ENCODE measurements at regions not wholly inside any gene's neighbourhood (a gene's known extent, or its start where the extent isn't known, plus 50 kb on each side); places are given as distances from the start of the nearest gene placed in this dataset.

DNA sequence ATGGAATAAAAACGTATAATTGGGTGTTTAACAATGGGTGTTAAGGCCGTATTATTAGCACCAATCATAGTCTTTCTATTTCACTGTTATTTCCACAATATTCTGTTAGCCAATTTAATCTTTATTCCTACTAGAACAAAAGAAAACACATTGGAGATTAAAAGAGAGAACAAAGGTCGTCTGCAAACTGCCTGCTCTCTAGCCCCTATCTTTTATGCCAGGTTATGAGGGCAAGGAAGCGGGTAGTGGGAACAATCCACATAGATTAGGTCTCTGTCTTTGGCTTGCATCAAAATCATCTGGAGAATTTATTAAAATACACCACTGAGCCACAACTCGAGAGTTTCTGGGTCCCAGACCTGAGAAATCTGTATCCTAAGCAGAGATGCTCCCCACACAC lies 69.4 kb upstream of the DSC1 start:
- ATAC-seq (no peak), DNase-seq (no peak)
- Histone ChIP-seq H3K4me3 (no peak overlapping the region), H3K4me1 (peaks cover 10% of the 10 kb centered on the region), H3K27ac (peak overlapping the region in 2 of 4 donors; percentile 81 to 82), H3K27me3 (peaks cover 0 to 4% of the 10 kb centered on the region in 2 donors), H3K9me3 (no peaks in the 10 kb centered on the region), H3K36me3 (replicated peaks in 1 of 2; ENCODE audit: insufficient read depth in 1 of 2, low read depth in 2 of 2) (no peaks in the 10 kb centered on the region)
- 34 to 36% methylated on average over 5 of the region's 5 CpGs for WGBS, 2 donors
- TF ChIP-seq, protein P1, sequence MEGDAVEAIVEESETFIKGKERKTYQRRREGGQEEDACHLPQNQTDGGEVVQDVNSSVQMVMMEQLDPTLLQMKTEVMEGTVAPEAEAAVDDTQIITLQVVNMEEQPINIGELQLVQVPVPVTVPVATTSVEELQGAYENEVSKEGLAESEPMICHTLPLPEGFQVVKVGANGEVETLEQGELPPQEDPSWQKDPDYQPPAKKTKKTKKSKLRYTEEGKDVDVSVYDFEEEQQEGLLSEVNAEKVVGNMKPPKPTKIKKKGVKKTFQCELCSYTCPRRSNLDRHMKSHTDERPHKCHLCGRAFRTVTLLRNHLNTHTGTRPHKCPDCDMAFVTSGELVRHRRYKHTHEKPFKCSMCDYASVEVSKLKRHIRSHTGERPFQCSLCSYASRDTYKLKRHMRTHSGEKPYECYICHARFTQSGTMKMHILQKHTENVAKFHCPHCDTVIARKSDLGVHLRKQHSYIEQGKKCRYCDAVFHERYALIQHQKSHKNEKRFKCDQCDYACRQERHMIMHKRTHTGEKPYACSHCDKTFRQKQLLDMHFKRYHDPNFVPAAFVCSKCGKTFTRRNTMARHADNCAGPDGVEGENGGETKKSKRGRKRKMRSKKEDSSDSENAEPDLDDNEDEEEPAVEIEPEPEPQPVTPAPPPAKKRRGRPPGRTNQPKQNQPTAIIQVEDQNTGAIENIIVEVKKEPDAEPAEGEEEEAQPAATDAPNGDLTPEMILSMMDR (IDR thresholded peaks at IDR 0.05) = peak in 1 of 7 experiments; percentile 3
- TF ChIP-seq POLR2A (IDR thresholded peaks at IDR 0.05) = no peak
- intact Hi-C loops (cut with DNase I) = no loop called here

DNA sequence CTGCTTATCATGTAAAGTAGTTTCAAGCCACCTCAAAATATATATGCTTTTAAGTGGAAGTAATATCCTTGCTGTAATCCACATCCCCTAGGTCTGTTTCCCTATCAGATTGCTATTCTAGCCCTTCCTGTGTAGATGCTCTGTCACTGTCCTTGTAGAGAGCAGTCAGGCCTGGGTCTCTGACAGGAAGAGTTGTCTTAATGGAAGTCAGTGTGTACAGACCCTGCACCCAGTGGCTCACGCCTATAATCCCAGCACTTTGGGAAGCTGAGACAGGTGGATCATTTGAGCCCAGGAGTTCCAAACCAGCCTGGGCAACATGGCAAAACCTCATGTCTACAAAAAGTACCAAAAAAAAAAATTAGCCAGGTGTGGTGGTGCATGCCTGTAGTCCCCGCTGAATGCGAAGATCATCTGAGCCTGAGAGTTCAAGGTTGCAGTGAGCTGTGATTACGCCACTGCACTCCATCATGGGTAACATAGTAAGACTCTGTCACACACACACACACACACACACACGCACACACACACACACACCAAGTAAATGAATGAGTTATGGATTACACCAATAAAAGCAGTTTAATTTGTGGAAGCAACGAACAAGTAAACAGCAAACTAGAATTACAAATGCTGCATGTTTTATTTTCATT lies 70.2 kb upstream of the DSC1 start:
- peak overlapping the region; percentile 32 to 82 (median 68) for H3K27ac ChIP-seq
- ATAC-seq (no peak), DNase-seq (no peak)
- H3K27me3 ChIP-seq = peaks cover 0 to 4% of the 10 kb centered on the region in 2 donors
- WGBS, 2 donors = 55 to 70% methylated on average over 6 of the region's 6 CpGs
- H3K4me1 ChIP-seq = peaks cover 10% of the 10 kb centered on the region
- H3K9me3 ChIP-seq = no peaks in the 10 kb centered on the region
- TF ChIP-seq POLR2A (IDR thresholded peaks at IDR 0.05) = no peak
- TF ChIP-seq, protein P1 (IDR thresholded peaks at IDR 0.05) = no peak
- intact Hi-C loops (cut with DNase I) = no loop called here
- H3K36me3 ChIP-seq (replicated peaks in 1 of 2; ENCODE audit: insufficient read depth in 1 of 2, low read depth in 2 of 2) = no peaks in the 10 kb centered on the region
- H3K4me3 ChIP-seq = no peak overlapping the region

DNA sequence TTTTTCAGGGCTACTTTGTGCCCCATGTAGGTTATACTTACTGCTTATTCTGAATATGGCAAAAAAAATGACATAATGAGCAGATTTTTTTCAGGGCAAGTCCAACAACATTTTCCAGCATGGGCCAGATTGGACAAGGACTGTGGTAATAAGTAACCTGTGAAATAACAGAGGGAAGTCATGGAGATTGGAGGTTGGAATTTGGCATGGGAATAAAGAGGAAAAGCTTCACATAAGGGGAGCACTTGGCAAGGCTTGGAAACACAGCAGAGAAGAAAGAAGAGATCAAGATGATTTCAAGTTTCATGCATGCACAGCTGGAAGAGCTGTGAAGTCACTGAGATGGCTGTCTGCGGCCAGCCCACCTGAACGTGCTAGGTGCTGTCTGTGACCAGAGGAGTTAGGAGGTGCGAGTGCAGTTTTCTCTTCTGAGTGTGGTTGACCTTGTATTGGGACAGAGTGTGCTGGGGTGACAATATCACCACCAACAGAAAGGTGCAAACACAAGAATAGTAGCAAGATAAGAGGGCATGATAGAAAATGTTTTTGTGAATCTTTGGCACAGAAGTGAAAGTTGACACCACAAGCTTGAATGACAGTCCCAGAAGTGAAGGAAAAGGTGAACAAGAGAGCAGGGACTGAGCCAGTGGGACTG lies 71.1 kb upstream of the DSC1 start:
- intact Hi-C loops (cut with DNase I) = no loop called here
- DNase-seq (peak in 2 of 4 donors; percentile 64 to 65), ATAC-seq (peak; percentile 57)
- 8 to 10% methylated on average over 3 of the region's 3 CpGs for WGBS, 2 donors
- TF ChIP-seq POLR2A (IDR thresholded peaks at IDR 0.05) = no peak
- TF ChIP-seq, protein P1 (IDR thresholded peaks at IDR 0.05) = no peak
- Histone ChIP-seq H3K36me3 (replicated peaks in 1 of 2; ENCODE audit: insufficient read depth in 1 of 2, low read depth in 2 of 2) (no peaks in the 10 kb centered on the region), H3K27me3 (peaks cover 0 to 4% of the 10 kb centered on the region in 2 donors), H3K9me3 (no peaks in the 10 kb centered on the region), H3K4me3 (no peak overlapping the region), H3K4me1 (peaks cover 10% of the 10 kb centered on the region), H3K27ac (peak overlapping the region; percentile 32 to 82 (median 68))

DNA sequence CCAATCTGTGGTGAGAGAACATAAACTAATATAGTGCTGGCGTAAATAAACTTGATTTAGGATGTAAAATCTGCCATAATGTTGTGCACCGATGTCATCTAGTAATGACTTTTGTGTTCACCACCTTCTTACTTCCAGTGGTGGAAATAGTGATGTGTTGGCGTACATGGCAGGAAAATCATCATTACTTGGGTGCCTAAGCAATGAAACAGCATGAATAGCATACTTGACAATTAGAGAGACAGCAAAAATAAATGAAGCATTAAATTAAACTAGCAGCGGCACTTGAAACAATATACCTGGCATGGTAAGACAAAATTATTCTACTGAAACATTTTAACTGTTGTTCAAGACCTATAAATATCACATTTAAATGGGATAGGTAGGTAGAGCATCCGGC lies 73.2 kb upstream of the DSC1 start:
- H3K4me3 ChIP-seq = no peak overlapping the region
- intact Hi-C loops (cut with DNase I) = no loop called here
- H3K36me3 ChIP-seq (replicated peaks in 1 of 2; ENCODE audit: insufficient read depth in 1 of 2, low read depth in 2 of 2) = no peaks in the 10 kb centered on the region
- no peaks in the 10 kb centered on the region for H3K27me3 ChIP-seq
- TF ChIP-seq, protein P1 (IDR thresholded peaks at IDR 0.05) = no peak
- TF ChIP-seq POLR2A (IDR thresholded peaks at IDR 0.05) = no peak
- peaks cover 15% of the 10 kb centered on the region for H3K4me1 ChIP-seq
- H3K9me3 ChIP-seq = no peaks in the 10 kb centered on the region
- H3K27ac ChIP-seq = no peak overlapping the region
- WGBS, 2 donors = 87 to 88% methylated on average over 5 of the region's 5 CpGs
- ATAC-seq (no peak), DNase-seq (no peak)
